ENCODE measurements at regions not wholly inside any gene's neighbourhood (a gene's known extent, or its start where the extent isn't known, plus 50 kb on each side); places are given as distances from the start of the nearest gene placed in this dataset.

- DNase-seq: no peak
- Histone ChIP-seq H3K23ac (ENCODE audit: low read length in 2 of 2) (no peak overlapping the region), H2BK5ac (ENCODE audit: low read depth, low read length, poor library complexity, severe bottlenecking) (no peak overlapping the region), H2AK5ac (ENCODE audit: low read length, severe bottlenecking) (no peak overlapping the region), H3K14ac (ENCODE audit: low read length in 2 of 2) (no peak overlapping the region), H3K79me1 (replicated peaks; ENCODE audit: low read length, poor library complexity, severe bottlenecking) (no peaks in the 10 kb centered on the region), H2BK120ac (ENCODE audit: low read depth, low read length) (no peak overlapping the region), H3K4me1 (ENCODE audit: control insufficient read depth, insufficient read depth, low read depth, low read length) (no peaks in the 10 kb centered on the region), H3K27me3 (ENCODE audit: control insufficient read depth in 1 of 2, insufficient read depth in 1 of 2, low read length in 2 of 2) (no peaks in the 10 kb centered on the region), H2AFZ (ENCODE audit: low read depth, low read length) (no peak overlapping the region), H3K4ac (ENCODE audit: low read depth in 1 of 2, low read length in 2 of 2) (no peak overlapping the region), H2BK15ac (ENCODE audit: low read depth, poor library complexity, severe bottlenecking) (no peak overlapping the region), H3K9ac (ENCODE audit: low read length) (no peak overlapping the region), H3K4me3 (ENCODE audit: insufficient read depth in 1 of 2, low read depth in 1 of 2, low read length in 2 of 2) (no peak overlapping the region), H4K91ac (ENCODE audit: low read length) (no peak overlapping the region), H3K27ac (ENCODE audit: low read length, poor library complexity, severe bottlenecking) (no peak overlapping the region), H4K8ac (ENCODE audit: low read length) (no peak overlapping the region), H3K9me3 (ENCODE audit: control insufficient read depth, low read length) (no peaks in the 10 kb centered on the region), H2BK12ac (ENCODE audit: low read length in 2 of 2) (no peak overlapping the region), H3K18ac (ENCODE audit: low read depth in 1 of 2, low read length in 2 of 2) (no peak overlapping the region), H3K36me3 (ENCODE audit: control insufficient read depth in 1 of 2, insufficient read depth in 2 of 2, low read depth in 1 of 2, low read length in 2 of 2) (no peaks in the 10 kb centered on the region), H3K4me2 (ENCODE audit: low read length, poor library complexity, severe bottlenecking) (no peak overlapping the region)
- 62% methylated on average over 4 of the region's 4 CpGs for WGBS
These were observed 89.0 kb upstream of the STEAP4 start for GRCh38 chr7:88395715-88396114.

- H3K27ac ChIP-seq (ENCODE audit: low read length, poor library complexity, severe bottlenecking): no peak overlapping the region
- H3K36me3 ChIP-seq (ENCODE audit: control insufficient read depth in 1 of 2, insufficient read depth in 2 of 2, low read depth in 1 of 2, low read length in 2 of 2): no peaks in the 10 kb centered on the region
- H3K9me3 ChIP-seq (ENCODE audit: control insufficient read depth, low read length): no peaks in the 10 kb centered on the region
- no peak overlapping the region for H2BK120ac ChIP-seq (ENCODE audit: low read depth, low read length)
- no peak overlapping the region for H2AFZ ChIP-seq (ENCODE audit: low read depth, low read length)
- H3K4me1 ChIP-seq (ENCODE audit: control insufficient read depth, insufficient read depth, low read depth, low read length): no peaks in the 10 kb centered on the region
- no peak overlapping the region for H3K9ac ChIP-seq (ENCODE audit: low read length)
- DNase-seq: no peak
- H3K27me3 ChIP-seq (ENCODE audit: control insufficient read depth in 1 of 2, insufficient read depth in 1 of 2, low read length in 2 of 2): no peaks in the 10 kb centered on the region
- no peak overlapping the region for H3K4me2 ChIP-seq (ENCODE audit: low read length, poor library complexity, severe bottlenecking)
- no peak overlapping the region for H2AK5ac ChIP-seq (ENCODE audit: low read length, severe bottlenecking)
- no peak overlapping the region for H3K14ac ChIP-seq (ENCODE audit: low read length in 2 of 2)
- no peak overlapping the region for H3K4me3 ChIP-seq (ENCODE audit: insufficient read depth in 1 of 2, low read depth in 1 of 2, low read length in 2 of 2)
- no peak overlapping the region for H3K18ac ChIP-seq (ENCODE audit: low read depth in 1 of 2, low read length in 2 of 2)
- no peak overlapping the region for H4K91ac ChIP-seq (ENCODE audit: low read length)
- no peak overlapping the region for H4K8ac ChIP-seq (ENCODE audit: low read length)
- no peak overlapping the region for H2BK15ac ChIP-seq (ENCODE audit: low read depth, poor library complexity, severe bottlenecking)
- H3K23ac ChIP-seq (ENCODE audit: low read length in 2 of 2): no peak overlapping the region
- no peak overlapping the region for H2BK12ac ChIP-seq (ENCODE audit: low read length in 2 of 2)
- H3K4ac ChIP-seq (ENCODE audit: low read depth in 1 of 2, low read length in 2 of 2): no peak overlapping the region
- no peaks in the 10 kb centered on the region for H3K79me1 ChIP-seq (replicated peaks; ENCODE audit: low read length, poor library complexity, severe bottlenecking)
- no peak overlapping the region for H2BK5ac ChIP-seq (ENCODE audit: low read depth, low read length, poor library complexity, severe bottlenecking)
These were observed 84.6 kb upstream of the STEAP4 start for GRCh38 chr7:88391247-88391646.

- Histone ChIP-seq H2BK15ac (ENCODE audit: low read depth, poor library complexity, severe bottlenecking) (no peak overlapping the region), H4K91ac (ENCODE audit: low read length) (no peak overlapping the region), H3K23ac (ENCODE audit: low read length in 2 of 2) (no peak overlapping the region), H3K4ac (ENCODE audit: low read depth in 1 of 2, low read length in 2 of 2) (no peak overlapping the region), H3K18ac (ENCODE audit: low read depth in 1 of 2, low read length in 2 of 2) (no peak overlapping the region), H3K27me3 (ENCODE audit: control insufficient read depth in 1 of 2, insufficient read depth in 1 of 2, low read length in 2 of 2) (no peaks in the 10 kb centered on the region), H3K9ac (ENCODE audit: low read length) (no peak overlapping the region), H3K36me3 (ENCODE audit: control insufficient read depth in 1 of 2, insufficient read depth in 2 of 2, low read depth in 1 of 2, low read length in 2 of 2) (no peaks in the 10 kb centered on the region), H3K4me3 (ENCODE audit: insufficient read depth in 1 of 2, low read depth in 1 of 2, low read length in 2 of 2) (no peak overlapping the region), H2AFZ (ENCODE audit: low read depth, low read length) (no peak overlapping the region), H3K4me1 (ENCODE audit: control insufficient read depth, insufficient read depth, low read depth, low read length) (no peaks in the 10 kb centered on the region), H2BK12ac (ENCODE audit: low read length in 2 of 2) (no peak overlapping the region), H3K79me1 (replicated peaks; ENCODE audit: low read length, poor library complexity, severe bottlenecking) (no peaks in the 10 kb centered on the region), H3K4me2 (ENCODE audit: low read length, poor library complexity, severe bottlenecking) (no peak overlapping the region), H4K8ac (ENCODE audit: low read length) (no peak overlapping the region), H2BK5ac (ENCODE audit: low read depth, low read length, poor library complexity, severe bottlenecking) (no peak overlapping the region), H3K14ac (ENCODE audit: low read length in 2 of 2) (no peak overlapping the region), H2AK5ac (ENCODE audit: low read length, severe bottlenecking) (no peak overlapping the region), H2BK120ac (ENCODE audit: low read depth, low read length) (no peak overlapping the region), H3K9me3 (ENCODE audit: control insufficient read depth, low read length) (no peaks in the 10 kb centered on the region), H3K27ac (ENCODE audit: low read length, poor library complexity, severe bottlenecking) (no peak overlapping the region)
- WGBS: no CpG with 5 or more reads among the region's 3 CpGs
- DNase-seq: no peak
These were observed 80.7 kb upstream of the STEAP4 start for GRCh38 chr7:88387368-88387767.

GRCh38 chr7:88386665-88387156 lies 80.0 kb upstream of the STEAP4 start:
- H3K18ac ChIP-seq (ENCODE audit: low read depth in 1 of 2, low read length in 2 of 2): no peak overlapping the region
- no peak overlapping the region for H2BK5ac ChIP-seq (ENCODE audit: low read depth, low read length, poor library complexity, severe bottlenecking)
- WGBS: no CpG with 5 or more reads among the region's 3 CpGs
- H2BK120ac ChIP-seq (ENCODE audit: low read depth, low read length): no peak overlapping the region
- H3K14ac ChIP-seq (ENCODE audit: low read length in 2 of 2): no peak overlapping the region
- no peaks in the 10 kb centered on the region for H3K4me1 ChIP-seq (ENCODE audit: control insufficient read depth, insufficient read depth, low read depth, low read length)
- no peak overlapping the region for H3K27ac ChIP-seq (ENCODE audit: low read length, poor library complexity, severe bottlenecking)
- H3K36me3 ChIP-seq (ENCODE audit: control insufficient read depth in 1 of 2, insufficient read depth in 2 of 2, low read depth in 1 of 2, low read length in 2 of 2): no peaks in the 10 kb centered on the region
- no peak overlapping the region for H4K91ac ChIP-seq (ENCODE audit: low read length)
- DNase-seq: no peak
- no peaks in the 10 kb centered on the region for H3K27me3 ChIP-seq (ENCODE audit: control insufficient read depth in 1 of 2, insufficient read depth in 1 of 2, low read length in 2 of 2)
- H3K4ac ChIP-seq (ENCODE audit: low read depth in 1 of 2, low read length in 2 of 2): no peak overlapping the region
- no peaks in the 10 kb centered on the region for H3K79me1 ChIP-seq (replicated peaks; ENCODE audit: low read length, poor library complexity, severe bottlenecking)
- no peak overlapping the region for H3K4me2 ChIP-seq (ENCODE audit: low read length, poor library complexity, severe bottlenecking)
- H2BK15ac ChIP-seq (ENCODE audit: low read depth, poor library complexity, severe bottlenecking): no peak overlapping the region
- no peaks in the 10 kb centered on the region for H3K9me3 ChIP-seq (ENCODE audit: control insufficient read depth, low read length)
- H3K9ac ChIP-seq (ENCODE audit: low read length): no peak overlapping the region
- no peak overlapping the region for H2AK5ac ChIP-seq (ENCODE audit: low read length, severe bottlenecking)
- H4K8ac ChIP-seq (ENCODE audit: low read length): no peak overlapping the region
- H3K4me3 ChIP-seq (ENCODE audit: insufficient read depth in 1 of 2, low read depth in 1 of 2, low read length in 2 of 2): no peak overlapping the region
- H3K23ac ChIP-seq (ENCODE audit: low read length in 2 of 2): no peak overlapping the region
- no peak overlapping the region for H2AFZ ChIP-seq (ENCODE audit: low read depth, low read length)
- no peak overlapping the region for H2BK12ac ChIP-seq (ENCODE audit: low read length in 2 of 2)

All from mesenchymal stem cell (in vitro differentiated cells and primary cell).